Thyroid gland (tissue), 4 donors: ENCODE measurements at regions not wholly inside any gene's neighbourhood (a gene's known extent, or its start where the extent isn't known, plus 50 kb on each side); places are given as distances from the start of the nearest gene placed in this dataset.

Experiments
- CTCF ChIP-seq, 6 experiments: fragments of 200-600 bp in 3 of 6; fragments of 450-650 bp in 3 of 6; sonication (generic) in 3 of 6; IDR thresholded peaks; one replicate each; pipeline ENCODE4 v1.5.1; 2016 to 2019; ENCODE audit warnings: antibody characterized with exemption in 6 of 6, mild to moderate bottlenecking in 2 of 6, inconsistent platforms in 1 of 6, moderate library complexity in 1 of 6
- POLR2A ChIP-seq, 2 donors: fragments of 450-650 bp; IDR thresholded peaks; one replicate each; pipeline ENCODE4 v1.6.1; 2017; ENCODE audit warnings: antibody characterized with exemption in 2 of 2, mild to moderate bottlenecking in 2 of 2, moderate library complexity in 1 of 2

- TF ChIP-seq CTCF (IDR thresholded peaks at IDR 0.05) (no peak), POLR2A (IDR thresholded peaks at IDR 0.05) (no peak)
Measured at GRCh38 chr5:17801595-17801994, 167.3 kb downstream of the TAF11L14 start.
